ENCODE measurements at regions not wholly inside any gene's neighbourhood (a gene's known extent, or its start where the extent isn't known, plus 50 kb on each side); places are given as distances from the start of the nearest gene placed in this dataset.

DNA sequence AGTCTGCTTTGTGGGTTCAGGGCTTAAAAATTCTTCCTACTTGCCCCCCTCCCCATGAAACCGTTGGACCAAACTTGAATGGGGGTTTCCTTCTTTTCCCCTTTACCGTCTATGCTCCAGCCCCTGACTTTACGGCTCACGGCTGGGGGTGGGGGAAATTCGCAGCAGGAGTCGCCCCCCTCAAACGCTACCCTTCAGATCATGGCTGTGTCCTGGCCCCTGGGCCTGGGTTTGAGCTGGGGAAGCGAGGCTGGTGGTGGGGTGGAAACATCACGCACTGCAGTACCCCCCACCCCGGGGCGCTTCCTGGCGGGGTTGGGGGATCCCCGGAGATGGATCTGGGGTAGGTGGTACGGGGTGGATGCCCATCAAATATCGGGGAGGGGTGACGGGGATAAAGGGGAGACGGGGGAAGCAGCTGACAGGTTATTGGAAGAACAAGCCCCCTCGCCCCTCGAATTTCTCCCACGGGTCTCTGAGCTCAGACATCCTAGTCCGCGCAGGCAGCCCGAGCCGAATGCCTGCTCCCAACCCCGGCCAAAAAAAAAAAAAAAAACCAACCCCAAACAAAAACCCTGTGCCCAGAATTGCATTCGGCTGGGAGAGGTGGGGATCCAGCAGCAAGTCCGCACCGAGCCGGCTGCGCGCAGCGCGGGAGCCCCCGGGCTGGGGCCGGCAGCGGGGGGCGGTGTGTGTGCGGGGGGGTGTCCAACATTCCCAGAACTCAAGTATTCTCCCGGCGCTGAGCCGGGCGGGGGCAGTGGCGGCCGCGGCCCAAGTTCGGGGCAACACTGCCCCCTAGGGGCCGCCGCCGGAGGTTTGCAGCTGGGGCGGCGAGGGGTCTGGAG lies 59.0 kb upstream of the ACOT11 start (continued):
- TF ChIP-seq, protein P1, sequence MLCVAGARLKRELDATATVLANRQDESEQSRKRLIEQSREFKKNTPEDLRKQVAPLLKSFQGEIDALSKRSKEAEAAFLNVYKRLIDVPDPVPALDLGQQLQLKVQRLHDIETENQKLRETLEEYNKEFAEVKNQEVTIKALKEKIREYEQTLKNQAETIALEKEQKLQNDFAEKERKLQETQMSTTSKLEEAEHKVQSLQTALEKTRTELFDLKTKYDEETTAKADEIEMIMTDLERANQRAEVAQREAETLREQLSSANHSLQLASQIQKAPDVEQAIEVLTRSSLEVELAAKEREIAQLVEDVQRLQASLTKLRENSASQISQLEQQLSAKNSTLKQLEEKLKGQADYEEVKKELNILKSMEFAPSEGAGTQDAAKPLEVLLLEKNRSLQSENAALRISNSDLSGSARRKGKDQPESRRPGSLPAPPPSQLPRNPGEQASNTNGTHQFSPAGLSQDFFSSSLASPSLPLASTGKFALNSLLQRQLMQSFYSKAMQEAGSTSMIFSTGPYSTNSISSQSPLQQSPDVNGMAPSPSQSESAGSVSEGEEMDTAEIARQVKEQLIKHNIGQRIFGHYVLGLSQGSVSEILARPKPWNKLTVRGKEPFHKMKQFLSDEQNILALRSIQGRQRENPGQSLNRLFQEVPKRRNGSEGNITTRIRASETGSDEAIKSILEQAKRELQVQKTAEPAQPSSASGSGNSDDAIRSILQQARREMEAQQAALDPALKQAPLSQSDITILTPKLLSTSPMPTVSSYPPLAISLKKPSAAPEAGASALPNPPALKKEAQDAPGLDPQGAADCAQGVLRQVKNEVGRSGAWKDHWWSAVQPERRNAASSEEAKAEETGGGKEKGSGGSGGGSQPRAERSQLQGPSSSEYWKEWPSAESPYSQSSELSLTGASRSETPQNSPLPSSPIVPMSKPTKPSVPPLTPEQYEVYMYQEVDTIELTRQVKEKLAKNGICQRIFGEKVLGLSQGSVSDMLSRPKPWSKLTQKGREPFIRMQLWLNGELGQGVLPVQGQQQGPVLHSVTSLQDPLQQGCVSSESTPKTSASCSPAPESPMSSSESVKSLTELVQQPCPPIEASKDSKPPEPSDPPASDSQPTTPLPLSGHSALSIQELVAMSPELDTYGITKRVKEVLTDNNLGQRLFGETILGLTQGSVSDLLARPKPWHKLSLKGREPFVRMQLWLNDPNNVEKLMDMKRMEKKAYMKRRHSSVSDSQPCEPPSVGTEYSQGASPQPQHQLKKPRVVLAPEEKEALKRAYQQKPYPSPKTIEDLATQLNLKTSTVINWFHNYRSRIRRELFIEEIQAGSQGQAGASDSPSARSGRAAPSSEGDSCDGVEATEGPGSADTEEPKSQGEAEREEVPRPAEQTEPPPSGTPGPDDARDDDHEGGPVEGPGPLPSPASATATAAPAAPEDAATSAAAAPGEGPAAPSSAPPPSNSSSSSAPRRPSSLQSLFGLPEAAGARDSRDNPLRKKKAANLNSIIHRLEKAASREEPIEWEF (CRISPR knock-in tag; IDR thresholded peaks at IDR 0.05) = no peak

DNA sequence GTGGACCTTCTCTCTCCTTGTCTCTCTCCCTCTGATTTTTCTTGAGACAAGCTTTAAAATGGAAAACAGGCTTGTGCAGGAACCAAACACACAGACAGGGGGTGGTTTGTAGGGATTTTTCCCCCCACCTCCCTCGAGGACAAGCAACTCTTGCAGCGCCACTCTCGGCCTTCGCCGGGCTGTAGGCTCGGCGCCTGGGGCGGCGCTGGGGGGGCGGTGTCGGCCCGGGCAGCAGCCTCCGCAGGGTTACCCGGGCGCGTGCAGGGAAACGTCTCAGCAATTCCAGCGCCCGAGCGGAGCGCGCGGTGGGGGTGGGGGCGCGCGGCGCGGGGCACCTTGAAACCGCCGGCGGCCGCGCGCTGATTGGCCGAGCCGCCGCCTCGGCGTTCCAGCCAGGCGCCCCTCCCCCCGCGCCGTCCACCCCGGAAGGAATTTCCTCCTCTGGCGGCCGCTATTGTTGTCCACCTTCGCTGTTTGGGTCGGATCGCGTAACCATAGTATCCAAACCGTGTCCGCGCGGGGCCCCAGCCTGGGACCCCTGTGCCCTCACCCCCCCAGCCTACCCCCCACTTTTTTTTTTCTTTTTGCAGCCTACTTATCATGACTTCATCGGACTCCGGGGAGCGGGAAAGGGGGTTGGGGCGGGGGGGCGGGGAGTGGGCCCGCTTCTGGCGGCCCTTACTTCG lies 59.8 kb upstream of the ACOT11 start:
- no TSS peak for BruUV-seq (replicated peaks)
- peaks cover 2% of the 10 kb centered on the region for H3K9me1 ChIP-seq (ENCODE audit: control insufficient read depth, insufficient read depth, low read length)
- peak; percentile 68 for FAIRE-seq
- peak overlapping the region; percentile 78 to 87 for H3K9ac ChIP-seq (ENCODE audit: insufficient read depth in 1 of 2, low read depth in 2 of 2, low read length in 2 of 2)
- H2AFZ ChIP-seq (ENCODE audit: low read depth, low read length) = peak overlapping the region; percentile 97
- H3K9me3 ChIP-seq (replicated peaks; ENCODE audit: control insufficient read depth, insufficient read depth, low read depth, low read length) = no peaks in the 10 kb centered on the region
- POLR2A ChIA-PET = interaction anchor here (0.6 to 2.8 kb wide), 8 partner anchors 12 to 500 kb away, joined by 3 to 24 read pairs (median 3); partner anchors contain the start of gene SSBP3
- intact Hi-C loops (cut with micrococcal nuclease) = loop anchor here (1.0 to 10.0 kb wide), 3 partner anchors 81 to 273 kb away; no protein-coding TSS in a partner anchor
- H4K20me1 ChIP-seq (replicated peaks; ENCODE audit: control insufficient read depth, insufficient read depth, low read length) = no peaks in the 10 kb centered on the region
- peak overlapping the region; percentile 59 for H3K4me3 ChIP-seq
- no peaks in the 10 kb centered on the region; the same call in 2 of the 3 replicates for H3K79me2 ChIP-seq (ENCODE audit: control insufficient read depth, insufficient read depth, low read length)
- CTCF ChIA-PET (ENCODE audit: low intra/inter-chr PET ratio) = interaction anchor here (1.1 to 3.7 kb wide), 5 partner anchors 81 to 418 kb away, joined by 3 to 34 read pairs (median 8); partner anchors contain the start of gene SSBP3
- H3K4me2 ChIP-seq (ENCODE audit: insufficient read depth, low read length) = peak overlapping the region; percentile 88
- H3K4me1 ChIP-seq (replicated peaks in 1 of 2; ENCODE audit: control insufficient read depth in 2 of 2, insufficient read depth in 2 of 2, low read length in 2 of 2) = peaks cover 11 to 39% of the 10 kb centered on the region in 2 experiments
- peak overlapping the region; percentile 94 for H3K27ac ChIP-seq (ENCODE audit: extremely low read depth, low read depth, low read length)
- in situ Hi-C loops (cut with MboI) = loop anchor here (5.0 to 25.0 kb wide), 2 partner anchors 81 to 176 kb away; partner anchors contain the start of gene SSBP3
- no peaks in the 10 kb centered on the region for H3K36me3 ChIP-seq (ENCODE audit: control insufficient read depth, insufficient read depth, low read length)
- 1% methylated on average over 28 of the region's 62 CpGs for WGBS (ENCODE audit: insufficient coverage, low coverage, missing lambda C conversion rate)
- ATAC-seq = peak; percentile 80
- H3K27me3 ChIP-seq (ENCODE audit: control insufficient read depth in 2 of 2, insufficient read depth in 2 of 2, low read length in 2 of 2) = no peaks in the 10 kb centered on the region
- peak; percentile 98 for DNase-seq (ENCODE audit: extremely low read depth in 1 of 4, low spot score in 3 of 4)
- TF ChIP-seq, protein P2, sequence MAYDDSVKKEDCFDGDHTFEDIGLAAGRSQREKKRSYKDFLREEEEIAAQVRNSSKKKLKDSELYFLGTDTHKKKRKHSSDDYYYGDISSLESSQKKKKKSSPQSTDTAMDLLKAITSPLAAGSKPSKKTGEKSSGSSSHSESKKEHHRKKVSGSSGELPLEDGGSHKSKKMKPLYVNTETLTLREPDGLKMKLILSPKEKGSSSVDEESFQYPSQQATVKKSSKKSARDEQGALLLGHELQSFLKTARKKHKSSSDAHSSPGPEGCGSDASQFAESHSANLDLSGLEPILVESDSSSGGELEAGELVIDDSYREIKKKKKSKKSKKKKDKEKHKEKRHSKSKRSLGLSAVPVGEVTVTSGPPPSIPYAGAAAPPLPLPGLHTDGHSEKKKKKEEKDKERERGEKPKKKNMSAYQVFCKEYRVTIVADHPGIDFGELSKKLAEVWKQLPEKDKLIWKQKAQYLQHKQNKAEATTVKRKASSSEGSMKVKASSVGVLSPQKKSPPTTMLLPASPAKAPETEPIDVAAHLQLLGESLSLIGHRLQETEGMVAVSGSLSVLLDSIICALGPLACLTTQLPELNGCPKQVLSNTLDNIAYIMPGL (CRISPR knock-in tag; IDR thresholded peaks at IDR 0.05) = 0 out of 2 replicates have a peak, but pooled peaks have one; percentile 37
- no peak for TF ChIP-seq MTA1 (IDR thresholded peaks at IDR 0.05; ENCODE audit: borderline replicate concordance)
- TF ChIP-seq, protein P3, sequence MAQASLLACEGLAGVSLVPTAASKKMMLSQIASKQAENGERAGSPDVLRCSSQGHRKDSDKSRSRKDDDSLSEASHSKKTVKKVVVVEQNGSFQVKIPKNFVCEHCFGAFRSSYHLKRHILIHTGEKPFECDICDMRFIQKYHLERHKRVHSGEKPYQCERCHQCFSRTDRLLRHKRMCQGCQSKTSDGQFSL (CRISPR knock-in tag; IDR thresholded peaks at IDR 0.05) = peak; percentile 98
- TF ChIP-seq, protein P3 (tag; IDR thresholded peaks at IDR 0.05) = peak in 1 of 2 experiments; percentile 99; a peak in 2 of 4 replicates
- TF ChIP-seq, protein P4, sequence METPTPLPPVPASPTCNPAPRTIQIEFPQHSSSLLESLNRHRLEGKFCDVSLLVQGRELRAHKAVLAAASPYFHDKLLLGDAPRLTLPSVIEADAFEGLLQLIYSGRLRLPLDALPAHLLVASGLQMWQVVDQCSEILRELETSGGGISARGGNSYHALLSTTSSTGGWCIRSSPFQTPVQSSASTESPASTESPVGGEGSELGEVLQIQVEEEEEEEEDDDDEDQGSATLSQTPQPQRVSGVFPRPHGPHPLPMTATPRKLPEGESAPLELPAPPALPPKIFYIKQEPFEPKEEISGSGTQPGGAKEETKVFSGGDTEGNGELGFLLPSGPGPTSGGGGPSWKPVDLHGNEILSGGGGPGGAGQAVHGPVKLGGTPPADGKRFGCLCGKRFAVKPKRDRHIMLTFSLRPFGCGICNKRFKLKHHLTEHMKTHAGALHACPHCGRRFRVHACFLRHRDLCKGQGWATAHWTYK (CRISPR knock-in tag; IDR thresholded peaks at IDR 0.05) = peak; percentile 88; the same call in 1 of the 2 replicates

All from K562 (cell line).